Stimulated activated CD4-positive, alpha-beta T cell treated with anti-CD3 and anti-CD28 coated beads, Interleukin-2, amount 100 ng/mL, for 24 hours (primary cell): ENCODE measurements at regions not wholly inside any gene's neighbourhood (a gene's known extent, or its start where the extent isn't known, plus 50 kb on each side); places are given as distances from the start of the nearest gene placed in this dataset.

ENCODE experiments used
- DNase-seq, 2 donors: peaks; one replicate each; pipeline ENCODE4 v3.0.0-alpha.2; 2020

GRCh38 chr6:147717991-147718390 is 209.5 kb downstream of the SAMD5 start:
- DNase-seq, result no peak

- no peak for DNase-seq
Measured at GRCh38 chr6:147722158-147722557, 213.7 kb downstream of the SAMD5 start.

- no peak for DNase-seq
Measured at GRCh38 chr6:147724454-147724853, 216.0 kb downstream of the SAMD5 start.

- no peak for DNase-seq
Measured at GRCh38 chr6:147726342-147726741, 217.9 kb downstream of the SAMD5 start.

- DNase-seq, result no peak
Measured at GRCh38 chr6:147728903-147729302, 220.4 kb downstream of the SAMD5 start.

GRCh38 chr6:147733686-147734085 is 225.2 kb downstream of the SAMD5 start:
- DNase-seq, result no peak

- no peak for DNase-seq
Measured at GRCh38 chr6:147734151-147734550, 225.7 kb downstream of the SAMD5 start.

- no peak for DNase-seq
Measured at GRCh38 chr6:147735924-147736323, 227.4 kb downstream of the SAMD5 start.

- DNase-seq, result no peak
Measured at GRCh38 chr6:147737115-147737514, 228.6 kb downstream of the SAMD5 start.

GRCh38 chr6:147738099-147738498 is 229.6 kb downstream of the SAMD5 start:
- no peak for DNase-seq

- no peak for DNase-seq
Measured at GRCh38 chr6:147738516-147739162, 230.1 kb downstream of the SAMD5 start.

GRCh38 chr6:147740326-147740725 is 231.8 kb downstream of the SAMD5 start:
- no peak for DNase-seq

GRCh38 chr6:147740916-147741315 is 232.4 kb downstream of the SAMD5 start:
- DNase-seq, result no peak

- DNase-seq, result no peak
Measured at GRCh38 chr6:147741389-147741788, 232.9 kb downstream of the SAMD5 start.

- no peak for DNase-seq
Measured at GRCh38 chr6:147742440-147742839, 233.9 kb downstream of the SAMD5 start.

GRCh38 chr6:147744012-147744411 is 235.5 kb downstream of the SAMD5 start:
- no peak for DNase-seq

- no peak for DNase-seq
Measured at GRCh38 chr6:147749331-147749730, 240.8 kb downstream of the SAMD5 start.

GRCh38 chr6:147750413-147750812 is 241.9 kb downstream of the SAMD5 start:
- no peak for DNase-seq

GRCh38 chr6:147751232-147751631 is 242.7 kb downstream of the SAMD5 start:
- DNase-seq, result no peak

GRCh38 chr6:147752689-147753403 is 244.4 kb downstream of the SAMD5 start:
- DNase-seq, result no peak

- DNase-seq, result no peak
Measured at GRCh38 chr6:147755999-147756398, 247.5 kb downstream of the SAMD5 start.

GRCh38 chr6:147756891-147757290 is 248.4 kb downstream of the SAMD5 start:
- no peak for DNase-seq

GRCh38 chr6:147757291-147757690 is 248.8 kb downstream of the SAMD5 start:
- DNase-seq, result no peak

GRCh38 chr6:147758303-147758702 is 249.8 kb downstream of the SAMD5 start:
- DNase-seq, result no peak

GRCh38 chr6:147759093-147759492 is 250.6 kb downstream of the SAMD5 start:
- no peak for DNase-seq
